ENCODE measurements at regions not wholly inside any gene's neighbourhood (a gene's known extent, or its start where the extent isn't known, plus 50 kb on each side); places are given as distances from the start of the nearest gene placed in this dataset.

DNA sequence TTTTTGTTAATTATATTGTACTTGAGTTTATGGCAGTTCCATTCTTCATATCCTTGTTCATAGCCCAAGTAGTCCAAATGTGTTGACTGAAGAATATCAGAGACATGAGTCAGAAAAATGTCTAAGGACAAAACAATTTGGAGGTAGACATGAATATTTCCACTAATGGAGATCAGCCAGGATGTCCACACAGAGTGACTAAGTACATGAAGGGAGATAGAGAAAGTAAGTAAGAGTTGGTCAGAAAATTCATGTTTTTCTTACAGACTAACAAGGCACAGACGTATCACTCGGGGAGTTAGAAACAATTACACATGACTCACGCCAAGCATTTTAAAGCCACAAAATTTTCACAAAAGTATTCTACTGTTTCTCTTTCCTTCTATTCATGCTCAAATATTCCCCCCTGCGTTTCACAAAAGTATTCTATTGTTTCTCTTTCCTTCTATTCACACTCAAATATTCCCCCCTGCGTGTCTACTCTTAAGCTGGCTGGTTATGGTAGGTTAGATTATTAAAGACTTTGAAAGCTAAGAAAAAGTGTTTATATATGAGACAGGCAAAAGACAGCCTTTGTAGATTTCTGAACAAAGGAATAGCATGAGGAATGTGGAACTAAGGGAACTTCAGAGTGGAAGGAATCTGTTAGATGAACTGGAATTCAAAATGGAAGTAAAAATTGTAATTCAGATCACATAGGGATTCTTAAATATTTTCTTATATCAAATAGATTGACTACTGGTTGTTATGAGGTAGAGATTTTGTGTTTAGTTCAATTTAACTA, 648.7 kb upstream of the CCDC54 start:
- DNase-seq, result no peak

DNA sequence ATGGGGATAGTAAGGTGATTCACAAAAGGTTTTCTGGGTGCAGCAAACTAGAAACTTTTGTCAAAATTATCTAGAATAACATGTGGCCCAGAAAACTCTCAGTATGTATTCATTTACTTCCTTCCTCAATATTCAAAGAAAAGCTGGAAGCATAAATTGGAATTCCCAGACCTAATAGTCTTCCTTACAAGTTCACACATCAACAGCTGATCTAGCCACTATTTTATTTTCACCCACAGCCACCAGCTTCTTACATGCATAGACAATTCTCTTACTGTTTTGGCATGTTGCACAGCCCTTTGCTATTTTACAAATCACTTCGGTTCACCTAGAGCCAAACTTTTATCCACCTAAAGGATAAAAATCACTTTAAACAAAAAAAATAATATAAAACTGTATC, 647.8 kb upstream of the CCDC54 start:
- no peak for DNase-seq

DNA sequence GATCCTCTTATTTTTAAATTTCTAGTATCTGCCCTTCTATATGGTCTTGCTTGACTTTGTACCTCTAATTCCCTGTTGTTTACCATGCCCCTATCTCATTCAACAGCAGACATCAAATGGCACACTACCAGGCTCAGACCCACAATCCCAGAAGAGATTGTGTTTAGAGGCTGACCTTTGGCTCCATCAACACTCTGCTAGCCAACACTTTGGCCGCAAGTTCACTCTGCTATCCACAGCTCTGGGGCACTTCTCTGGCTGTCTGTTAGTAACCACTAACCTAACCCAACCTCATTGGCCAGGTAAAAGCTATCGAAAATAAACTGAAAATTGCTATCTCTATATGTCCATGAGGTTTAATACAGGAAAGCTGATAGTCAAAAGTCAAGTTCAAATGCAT, 646.0 kb upstream of the CCDC54 start:
- no peak for DNase-seq

DNA sequence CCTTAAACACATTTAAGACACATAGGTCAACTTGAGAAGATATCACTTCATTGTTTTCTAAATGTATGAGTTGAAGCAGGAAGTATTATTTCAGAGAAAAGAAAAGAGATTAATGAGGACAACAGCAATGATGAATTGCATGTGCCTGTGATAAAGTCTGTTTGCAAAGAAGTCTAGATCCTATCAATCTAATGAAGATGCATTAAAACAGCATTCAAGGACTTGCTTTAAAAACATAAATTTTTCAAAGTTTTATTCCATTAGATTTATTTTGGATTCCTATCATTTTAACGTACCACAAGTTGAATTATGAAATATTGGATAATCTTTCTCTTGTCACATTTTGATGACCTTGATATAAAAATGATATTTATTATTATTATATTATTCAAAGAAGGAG, 642.5 kb upstream of the CCDC54 start:
- no peak for DNase-seq

DNA sequence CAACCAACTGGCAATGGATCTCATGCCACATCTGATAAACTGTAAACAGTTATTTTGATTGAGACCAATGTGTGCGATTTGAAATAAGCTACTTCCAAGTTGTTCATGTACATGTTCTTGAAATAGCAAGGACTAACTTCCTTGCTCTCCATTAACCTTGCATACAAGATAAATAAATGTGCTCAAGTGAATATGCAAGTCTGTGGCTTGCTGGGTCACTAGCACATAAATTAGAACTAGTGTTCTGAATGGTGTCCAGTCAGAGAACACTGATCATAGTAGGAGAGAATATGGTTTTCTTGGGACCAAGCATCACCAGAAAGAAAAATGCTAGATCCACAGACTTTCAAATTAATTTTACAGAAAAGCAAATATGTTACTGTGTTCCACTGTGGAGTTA, 640.0 kb upstream of the CCDC54 start:
- no peak for DNase-seq

DNA sequence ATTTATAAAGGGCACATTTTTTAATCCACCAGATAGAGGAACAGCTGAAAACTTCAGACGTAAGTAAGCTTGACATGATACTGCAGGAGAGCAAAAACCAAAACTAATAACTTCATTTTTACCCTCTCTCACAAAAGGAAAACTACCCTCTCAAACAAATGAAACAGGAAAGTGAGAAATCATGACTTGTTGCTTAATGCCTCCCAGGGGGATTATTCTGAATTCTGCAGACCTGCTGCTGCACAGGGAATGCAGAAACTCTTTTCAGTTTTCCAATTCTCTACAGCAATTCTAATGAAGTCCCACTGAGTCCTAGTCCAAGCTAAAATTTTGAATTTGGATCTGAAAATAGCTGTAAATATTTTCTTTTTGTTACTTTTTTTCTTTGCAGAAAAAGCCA, 637.1 kb upstream of the CCDC54 start:
- DNase-seq, result no peak

DNA sequence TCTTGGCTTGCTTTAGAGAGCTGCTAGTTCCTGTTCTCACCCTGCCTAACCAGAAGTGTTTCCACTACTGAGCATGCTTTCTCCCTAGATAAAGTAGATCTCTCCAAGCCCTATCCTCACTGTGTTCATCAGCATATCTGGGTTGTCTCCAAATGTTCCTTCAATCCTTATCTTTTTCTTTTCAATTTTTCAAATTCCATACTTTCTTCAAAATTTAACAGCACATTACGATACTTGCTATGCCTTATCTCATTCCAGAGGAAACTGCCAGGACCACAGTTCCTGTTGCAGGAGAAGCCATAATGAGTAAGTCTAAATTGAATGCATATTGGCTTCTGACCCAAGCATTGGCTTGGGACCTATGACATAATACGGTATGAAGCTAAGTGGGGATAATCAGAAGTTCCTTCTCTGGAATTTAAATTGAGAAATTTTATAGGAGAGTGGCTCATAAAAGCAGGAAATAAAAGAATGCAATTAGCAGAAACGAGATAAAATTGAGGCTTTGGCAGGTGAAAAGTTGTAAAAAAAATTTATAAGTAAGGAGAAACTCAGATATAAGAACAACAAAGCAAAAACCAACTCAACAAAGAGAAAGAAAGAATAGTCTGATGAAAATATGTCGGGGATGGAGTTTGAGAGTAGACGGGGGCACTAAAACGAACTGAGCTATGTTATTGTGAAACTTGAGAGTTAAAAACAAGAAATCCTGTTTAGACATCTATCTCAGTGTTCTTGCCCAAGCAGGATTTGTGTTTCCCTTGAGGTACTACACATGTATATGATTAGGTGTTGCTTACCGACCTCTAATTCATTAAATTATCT, 631.7 kb upstream of the CCDC54 start:
- no peak for DNase-seq

DNA sequence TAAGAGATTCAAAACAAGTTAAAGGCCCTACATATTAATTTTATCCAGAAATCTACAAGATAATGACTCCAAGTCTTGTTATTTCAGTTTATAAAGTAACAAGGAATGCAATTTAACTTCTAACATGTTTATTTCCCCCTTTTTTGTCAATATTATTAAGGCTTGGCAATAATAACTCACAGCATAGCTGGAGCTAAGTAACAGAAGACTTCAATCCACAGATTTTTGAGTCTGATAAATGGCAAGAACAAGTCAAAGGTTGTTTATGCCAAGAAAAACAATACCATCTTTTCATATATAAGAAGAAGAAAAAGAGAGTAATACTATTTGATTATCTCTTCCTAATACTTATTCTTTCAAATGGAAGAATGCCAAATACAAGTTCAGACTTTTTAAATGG, 631.0 kb upstream of the CCDC54 start:
- DNase-seq, result no peak

DNA sequence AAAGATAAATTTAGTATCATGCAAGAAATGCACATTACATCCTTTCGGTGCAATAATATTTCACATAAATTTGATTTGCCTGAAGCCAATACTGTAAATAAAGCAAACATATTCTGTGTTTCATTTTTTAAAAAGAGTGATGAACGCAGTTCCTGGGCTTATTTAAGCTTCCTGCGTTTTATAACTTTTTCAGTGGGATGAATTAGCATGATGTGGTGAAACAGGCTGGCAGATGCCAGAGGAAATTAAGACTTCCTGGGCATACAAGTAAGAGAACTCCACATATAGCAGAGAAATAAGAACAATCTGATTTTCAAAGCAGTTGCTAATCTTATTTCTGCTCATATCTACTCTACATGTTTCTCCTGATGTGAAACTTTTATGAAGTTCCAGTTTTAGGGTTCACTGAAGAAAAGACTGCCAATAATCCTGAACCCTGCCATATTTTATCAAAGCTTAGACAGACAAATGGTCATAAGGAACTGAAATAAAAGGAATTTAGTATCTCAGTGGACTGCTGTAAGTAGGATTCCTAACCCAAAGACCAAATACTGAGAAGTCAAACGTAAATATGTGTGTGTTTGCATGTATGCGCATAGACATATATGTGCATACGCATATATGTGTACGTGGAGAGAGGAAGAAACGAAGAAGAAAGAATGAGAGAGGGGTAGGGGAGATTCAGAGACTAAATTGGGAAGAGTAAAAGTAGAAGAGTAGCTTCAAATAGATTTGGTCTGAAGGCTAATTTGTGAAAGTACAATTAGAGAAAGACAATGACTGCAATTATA, 628.6 kb upstream of the CCDC54 start:
- DNase-seq, result no peak

DNA sequence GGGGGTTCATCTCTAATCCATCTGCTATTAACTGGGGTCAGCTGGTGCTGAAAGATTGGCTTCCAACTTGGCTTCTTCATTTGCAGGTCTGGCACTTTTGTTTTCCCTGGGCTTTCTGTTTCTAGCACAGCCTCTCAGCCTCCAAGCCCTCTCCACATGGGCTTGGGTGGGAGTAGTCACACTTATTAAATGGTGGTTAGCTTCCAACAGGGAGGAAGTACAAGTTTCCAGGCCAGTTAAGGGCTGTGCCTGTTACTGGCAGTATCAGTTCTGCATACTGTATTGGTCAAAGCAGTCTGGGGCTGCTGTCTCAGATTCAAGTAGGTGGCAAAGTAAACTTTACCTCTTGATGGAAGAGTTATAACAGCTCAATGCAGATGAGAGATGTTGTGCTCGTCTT, 627.1 kb upstream of the CCDC54 start:
- no peak for DNase-seq

DNA sequence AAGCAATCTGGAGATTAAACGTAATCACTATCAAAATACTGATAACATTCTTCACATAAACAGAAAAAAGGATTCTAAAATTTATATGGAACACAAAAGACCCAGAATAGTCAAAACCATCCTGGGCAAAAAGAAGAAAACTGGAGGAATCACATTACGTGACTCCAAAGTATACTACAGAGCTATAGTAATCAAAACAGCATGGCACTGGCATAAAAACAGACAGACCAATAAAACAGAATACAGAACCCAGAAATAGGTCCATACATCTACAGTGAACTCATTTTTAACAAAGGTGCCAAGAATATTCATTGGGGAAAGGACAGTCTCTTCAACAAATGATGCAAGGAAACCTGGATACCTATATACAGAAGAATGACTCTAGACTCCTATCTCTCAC, 621.9 kb upstream of the CCDC54 start:
- no peak for DNase-seq

DNA sequence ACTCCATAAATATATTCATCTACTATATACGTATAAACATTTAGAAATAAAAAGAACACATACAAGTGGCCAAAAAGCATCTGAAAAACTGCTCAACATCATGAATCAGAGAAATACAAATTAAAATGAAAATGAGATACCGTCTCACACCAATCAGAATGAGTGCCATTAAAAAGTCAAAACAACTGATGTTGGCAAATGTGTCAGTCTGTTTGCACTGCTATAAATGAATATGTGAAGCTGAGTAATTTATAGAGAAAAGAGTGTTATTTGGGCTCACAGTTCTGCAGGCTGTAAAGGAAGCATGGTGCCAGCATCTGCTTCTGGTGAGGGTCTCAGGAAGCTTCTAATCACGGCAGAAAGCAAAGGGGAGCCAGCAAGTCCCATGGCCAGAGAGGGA, 620.3 kb upstream of the CCDC54 start:
- no peak for DNase-seq

DNA sequence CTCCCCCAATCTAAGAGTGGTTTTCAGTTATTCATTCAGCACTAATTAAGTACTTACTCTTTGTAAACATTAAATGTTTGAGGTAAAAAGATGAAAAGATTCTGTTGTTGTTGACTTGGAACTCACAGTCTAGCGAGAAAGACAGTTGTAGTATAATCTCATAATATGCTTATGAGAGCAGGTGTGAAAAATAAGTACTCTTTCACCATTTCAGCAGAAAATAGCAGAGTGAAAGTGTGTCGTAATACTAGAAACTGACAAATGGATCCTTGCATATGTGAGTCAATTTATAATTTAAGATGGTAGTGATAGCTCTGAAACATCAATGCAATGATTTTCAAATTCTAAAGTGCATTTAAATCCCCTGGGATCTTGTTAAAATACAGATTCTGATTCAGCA, 618.8 kb upstream of the CCDC54 start:
- no peak for DNase-seq

DNA sequence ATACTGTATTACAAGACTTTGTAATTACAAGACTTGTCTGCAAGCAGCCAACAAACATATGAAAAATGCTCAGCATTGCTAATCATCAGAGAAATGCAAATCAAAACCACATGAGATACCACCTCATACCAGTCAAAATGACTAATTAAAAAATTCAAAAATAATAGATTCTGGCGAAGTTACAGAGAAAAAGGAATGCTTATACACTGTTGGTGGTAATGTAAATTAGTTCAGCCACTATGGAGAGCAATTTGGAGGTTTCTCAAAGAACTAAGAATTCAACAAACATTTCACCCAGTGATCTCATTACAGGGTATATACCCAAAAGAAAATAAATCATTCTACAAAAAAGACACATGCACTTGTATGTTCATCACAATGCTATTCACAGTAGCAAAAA, 617.5 kb upstream of the CCDC54 start:
- DNase-seq, result no peak

DNA sequence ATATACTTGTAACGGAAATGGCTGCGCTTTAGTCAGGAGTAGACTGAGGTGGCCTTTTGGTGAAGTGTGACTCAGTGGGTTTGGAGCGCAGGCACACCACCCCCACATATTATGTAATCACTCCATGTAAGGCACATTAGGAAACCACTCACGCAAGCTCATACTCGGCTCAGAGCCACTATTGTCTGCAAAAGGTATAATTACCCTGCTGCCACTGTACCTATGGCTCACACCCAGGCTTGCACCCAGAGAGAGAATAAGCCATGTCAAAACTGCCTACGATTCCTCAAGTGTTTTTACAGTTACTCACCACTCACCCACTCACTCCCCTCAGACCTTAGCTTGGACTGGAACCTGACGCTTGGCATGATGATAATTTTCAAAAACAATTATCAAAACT, 611.9 kb upstream of the CCDC54 start:
- DNase-seq, result no peak

DNA sequence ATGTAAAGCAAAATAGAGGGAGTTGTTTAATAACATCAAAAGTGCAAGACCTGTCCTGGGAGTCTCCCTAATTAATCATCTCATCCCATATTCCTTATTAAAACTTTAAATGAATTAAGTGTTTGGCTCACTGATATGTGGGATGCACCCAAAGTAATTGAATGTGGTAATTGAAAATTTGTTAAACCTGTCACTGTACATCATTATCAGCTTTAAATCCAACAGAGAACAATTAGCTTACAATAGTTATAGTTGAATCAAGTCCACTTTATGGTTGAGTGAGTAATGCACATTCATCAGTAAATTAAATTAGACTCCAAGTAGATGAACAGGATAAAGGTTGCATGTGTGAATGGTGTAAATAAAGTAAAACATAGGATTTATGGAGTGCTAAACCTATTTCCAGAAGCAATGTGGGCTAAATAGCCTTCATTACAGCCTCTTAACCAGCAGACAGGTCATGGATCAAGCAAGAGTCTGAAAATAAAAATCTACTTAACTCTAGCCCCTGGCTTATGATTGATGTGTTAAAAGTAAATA, 608.2 kb upstream of the CCDC54 start:
- DNase-seq, result no peak

DNA sequence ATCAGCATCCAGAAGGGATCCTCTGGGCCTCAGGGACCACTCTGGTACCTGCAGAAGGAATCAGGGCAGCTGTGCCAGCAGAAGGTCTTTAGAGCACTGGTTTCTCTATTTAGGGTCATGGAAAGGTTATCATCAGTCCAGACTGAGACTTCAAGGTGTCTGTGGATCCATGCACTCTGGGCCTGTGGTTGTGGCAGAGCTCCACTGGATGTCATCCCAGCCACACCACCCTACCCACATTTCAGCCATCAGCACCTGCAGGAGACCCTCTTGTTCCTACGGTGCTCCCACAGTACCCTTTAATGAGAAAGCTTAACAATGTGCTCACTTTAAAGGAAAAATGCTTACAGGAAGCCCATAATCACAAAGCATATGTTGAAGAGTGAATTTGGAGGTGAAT, 603.4 kb upstream of the CCDC54 start:
- DNase-seq, result no peak

DNA sequence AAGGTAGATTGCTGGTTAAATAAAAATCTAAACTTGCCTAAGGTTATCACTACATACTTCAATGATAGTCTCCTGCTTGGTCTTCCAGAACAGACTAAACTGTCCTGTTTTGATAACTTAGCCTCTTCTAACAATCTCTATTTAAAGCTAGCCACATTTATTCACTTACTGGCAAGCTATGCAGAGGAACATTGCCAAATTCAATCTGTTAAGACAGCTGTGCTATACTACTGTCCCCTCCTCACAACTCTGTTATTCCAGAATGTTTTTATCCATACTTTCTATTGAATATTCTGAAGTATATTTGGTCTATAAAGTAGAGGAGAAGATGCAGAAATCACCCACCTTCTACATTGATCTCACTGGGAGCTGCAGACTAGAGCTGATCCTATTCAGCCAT, 594.0 kb upstream of the CCDC54 start:
- DNase-seq, result no peak

DNA sequence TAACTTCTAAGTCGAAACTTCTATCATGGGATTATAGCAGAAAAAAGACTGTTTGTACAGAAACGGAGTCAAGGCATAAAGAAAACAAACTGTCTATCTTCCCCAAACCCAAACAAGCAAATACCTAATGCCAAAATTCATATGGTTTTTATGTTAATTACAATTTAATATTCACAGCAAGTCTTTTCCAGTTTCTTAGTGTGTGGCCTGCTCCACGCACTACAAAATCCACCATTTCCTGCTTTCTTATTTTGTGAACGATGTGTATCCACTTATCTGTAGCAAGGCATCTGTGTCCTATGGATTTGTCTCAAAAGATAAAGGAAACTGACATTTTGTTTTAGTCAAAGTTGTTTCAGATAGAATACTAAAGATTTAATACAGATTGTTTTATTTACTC, 588.0 kb upstream of the CCDC54 start:
- no peak for DNase-seq

DNA sequence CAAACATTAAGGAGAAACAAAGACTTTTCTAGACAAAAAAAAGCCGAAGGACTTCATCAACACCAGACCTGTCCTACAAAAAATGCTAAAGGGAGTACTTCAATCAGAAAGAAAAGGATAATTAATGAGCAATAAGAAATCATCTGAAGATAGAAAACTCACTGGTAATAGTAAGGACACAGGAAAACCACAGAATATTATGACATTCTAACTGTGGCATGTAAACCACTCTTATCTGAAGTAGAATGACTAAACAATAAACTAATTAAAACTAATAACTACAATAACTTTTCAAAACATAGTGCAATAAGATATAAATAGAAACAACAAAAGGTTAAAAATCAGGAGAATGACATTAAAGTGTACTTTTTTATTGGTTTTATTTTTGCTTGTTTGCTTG, 584.5 kb upstream of the CCDC54 start:
- DNase-seq, result no peak

DNA sequence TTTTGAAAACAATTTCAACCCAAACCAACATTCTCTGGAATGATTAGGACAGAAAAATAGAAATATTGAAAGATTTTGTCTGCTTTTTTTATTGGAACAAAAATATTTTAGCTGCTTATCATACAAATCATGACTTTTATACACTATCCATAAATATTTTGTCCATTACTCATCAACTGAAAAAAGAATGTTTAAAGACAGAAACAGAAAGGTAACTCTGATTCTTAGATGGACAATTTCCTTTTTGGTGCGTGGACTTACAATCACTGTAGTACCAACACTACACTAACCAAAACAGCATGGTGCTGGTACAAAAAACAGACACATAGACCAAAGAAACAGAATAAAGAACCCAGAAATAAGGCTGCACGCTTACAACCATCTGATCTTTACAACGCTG, 582.8 kb upstream of the CCDC54 start:
- no peak for DNase-seq

DNA sequence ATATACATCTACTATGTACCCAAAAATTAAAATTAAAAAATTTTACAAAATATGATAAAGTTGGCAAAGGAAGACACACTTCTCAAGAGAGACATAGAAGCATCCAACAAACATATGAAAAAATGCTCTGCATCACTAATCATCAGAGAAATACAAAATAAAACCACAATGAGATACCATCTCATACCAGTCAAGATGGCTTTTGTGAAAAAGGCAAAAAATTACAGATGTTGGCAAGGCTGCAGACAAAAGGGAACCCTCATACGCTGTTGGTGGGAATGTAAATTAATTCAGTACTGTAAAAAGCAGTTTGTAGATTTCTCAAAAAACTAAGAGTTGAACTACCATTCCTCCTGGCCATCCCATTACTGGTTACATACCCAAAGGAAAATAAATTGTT, 581.7 kb upstream of the CCDC54 start:
- no peak for DNase-seq

DNA sequence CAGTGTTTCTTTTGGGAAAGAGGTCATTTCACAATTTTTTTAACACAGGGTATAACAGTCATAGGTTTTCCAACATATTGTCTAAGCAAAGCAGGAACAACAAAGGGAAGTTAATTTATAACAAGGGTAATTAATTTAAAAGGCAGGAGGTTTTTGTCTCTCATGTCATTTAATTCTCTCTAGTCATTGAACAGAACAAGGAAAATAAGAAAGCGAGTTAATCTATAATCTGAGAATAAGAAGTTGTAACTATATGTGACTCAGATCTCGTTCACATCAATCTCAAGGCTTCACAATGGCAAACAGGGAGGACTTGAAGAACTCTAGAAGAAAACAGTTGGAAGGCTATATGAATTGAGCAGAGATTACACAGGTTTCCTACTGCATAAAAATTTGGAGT, 579.8 kb upstream of the CCDC54 start:
- no peak for DNase-seq

DNA sequence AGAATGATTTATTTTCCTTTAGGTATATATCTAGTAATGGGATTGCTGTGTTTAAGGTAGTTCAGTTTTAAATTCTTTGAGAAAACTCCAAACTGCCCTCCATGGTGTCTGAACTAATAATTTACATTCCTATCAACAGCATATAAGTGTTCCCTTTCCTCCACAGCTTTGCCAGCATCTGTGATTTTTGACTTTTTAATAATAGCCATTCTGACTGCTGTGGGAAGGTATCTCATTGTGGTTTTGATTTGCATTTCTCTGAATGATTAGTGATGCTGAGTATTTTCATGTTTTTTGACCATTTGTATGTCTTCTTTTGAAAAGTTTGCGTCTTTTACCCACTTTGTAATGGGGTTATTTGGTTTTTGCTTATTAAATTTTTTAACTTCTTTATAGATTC, 571.6 kb upstream of the CCDC54 start:
- no peak for DNase-seq

Data from islet precursor cell (in vitro differentiated cells).